Ovary (tissue), 7 donors: ENCODE measurements at regions not wholly inside any gene's neighbourhood (a gene's known extent, or its start where the extent isn't known, plus 50 kb on each side); places are given as distances from the start of the nearest gene placed in this dataset.

Source experiments
- DNase-seq, 5 donors: peaks; one replicate each; pipeline ENCODE4 v3.0.0-alpha.2; 2019 to 2020
- H3K27ac ChIP-seq, 2 donors: fragments of 200-600 bp; one replicate each; pipeline versions ENCODE4 v1.5.1 to v1.8.0; 2019 to 2022
- H3K27me3 ChIP-seq: fragments of 200-600 bp; one replicate; pipeline ENCODE4 v1.8.0; 2022
- H3K36me3 ChIP-seq: fragments of 200-600 bp; sonication (generic); one replicate; pipeline ENCODE4 v1.5.1; 2019
- H3K4me1 ChIP-seq: one replicate; pipeline ENCODE4 v1.8.1; 2013; ENCODE audit warnings: mild to moderate bottlenecking, moderate library complexity; ENCODE audit not compliant: insufficient read depth
- H3K4me3 ChIP-seq: fragments of 200-600 bp; sonication (generic); one replicate; pipeline ENCODE4 v1.5.1; 2017
- H3K9me3 ChIP-seq, 2 donors: fragments of 200-600 bp in 1 of 2; sonication (generic) in 1 of 2; one replicate each; pipeline versions ENCODE4 v1.5.1 to v1.8.1; 2013 to 2019; ENCODE audit warnings: mild to moderate bottlenecking in 1 of 2, moderate library complexity in 1 of 2
- CTCF ChIP-seq, 3 donors: fragments of 450-650 bp in 2 of 3; fragments of 200-600 bp in 1 of 3; IDR thresholded peaks; one replicate each; pipeline versions ENCODE4 v1.5.1 to v1.8.0; 2016 to 2022; ENCODE audit warnings: antibody characterized with exemption in 3 of 3, mild to moderate bottlenecking in 1 of 3
- EP300 ChIP-seq: sonication (generic); formaldehyde crosslinking; IDR thresholded peaks from one replicate; pipeline ENCODE4 v1.6.1; 2017; ENCODE audit warnings: antibody characterized with exemption
- POLR2A ChIP-seq: fragments of 450-650 bp; IDR thresholded peaks from one replicate; pipeline ENCODE4 v1.6.1; 2017; ENCODE audit warnings: antibody characterized with exemption, mild to moderate bottlenecking, moderate library complexity
- WGBS, 3 donors: extraction: QIAGEN DNeasy Blood & Tissue Kit in 1 of 3; methylation state at CpG; one replicate each; pipeline versions ENCODE4 v1.1.5 to v1.1.7; 2013 to 2017; 5-methylcytosine and 5-hydroxymethylcytosine counted together
- intact Hi-C, 4 donors: fragments of 100-400 bp; cut with DNase I; formaldehyde crosslinking; loops; one replicate each; pipeline versions ENCODE4 v1.11.0 to v1.15.1; 2022 to 2023
- donor health status: DM: no; HTN: no; CAD: no; lungs with moderate emphysema.
- donor health status: DM: no; HTN: no; CAD: no.
- donor health status: Bipolar disorder and iron deficiency.
- donor health status: DM: no; HTN: no; CAD: no.
- donor health status: DM: yes; HTN: yes; CAD: no.

- intact Hi-C loops: no loop called here
- H3K27me3 ChIP-seq: no peaks in the 10 kb centered on the region
- WGBS, 3 donors: 58 to 76% (median 65%) methylated on average over 1 of the region's 1 CpG
Observed at GRCh38 chr9:20016611-20017010, 227.8 kb upstream of the SLC24A2 start.

DNA sequence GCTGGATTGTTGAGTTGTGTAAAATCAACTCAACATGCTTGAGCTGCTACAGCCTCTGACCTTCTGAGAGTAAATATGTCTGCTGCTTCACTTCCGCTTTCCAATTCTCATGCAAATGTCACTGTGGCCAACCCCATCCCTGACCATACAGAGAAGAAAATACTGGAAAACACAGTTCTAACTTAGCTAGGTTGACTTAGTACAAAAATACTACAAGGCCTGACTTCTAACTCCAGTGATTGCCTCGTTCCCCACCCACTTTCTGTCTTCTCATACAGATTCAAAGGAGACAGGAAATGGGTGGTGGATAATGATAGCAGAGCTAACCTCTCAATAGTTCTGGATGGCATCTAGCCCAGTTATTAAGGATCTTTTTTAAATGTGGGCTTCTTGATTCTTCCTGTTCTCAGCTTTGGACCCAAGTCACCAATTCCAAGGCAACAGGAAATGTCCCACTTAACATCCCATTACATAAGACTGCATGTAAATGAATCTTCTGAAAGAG, 226.6 kb upstream of the SLC24A2 start:
- H3K9me3 ChIP-seq: no peaks in the 10 kb centered on the region
- intact Hi-C loops: no loop called here
- H3K36me3 ChIP-seq: no peaks in the 10 kb centered on the region
- no peak overlapping the region for H3K4me3 ChIP-seq
- no peak for DNase-seq
- H3K4me1 ChIP-seq: no peaks in the 10 kb centered on the region
- no peak for TF ChIP-seq POLR2A
- TF ChIP-seq EP300: no peak
- TF ChIP-seq CTCF (IDR thresholded peaks at IDR 0.05): no peak
- H3K27me3 ChIP-seq: no peaks in the 10 kb centered on the region
- no peak overlapping the region for H3K27ac ChIP-seq
- WGBS, 3 donors: 71 to 81% (median 76%) methylated on average over 2 of the region's 2 CpGs

More at GRCh38 chr9:20016611-20017010, 227.8 kb upstream of the SLC24A2 start:
- no peaks in the 10 kb centered on the region for H3K4me1 ChIP-seq
- no peak for DNase-seq
- no peak overlapping the region for H3K4me3 ChIP-seq
- H3K27ac ChIP-seq: no peak overlapping the region
- H3K9me3 ChIP-seq: no peaks in the 10 kb centered on the region
- H3K36me3 ChIP-seq: no peaks in the 10 kb centered on the region
- TF ChIP-seq POLR2A (no peak), EP300 (no peak), CTCF (IDR thresholded peaks at IDR 0.05) (no peak)

DNA sequence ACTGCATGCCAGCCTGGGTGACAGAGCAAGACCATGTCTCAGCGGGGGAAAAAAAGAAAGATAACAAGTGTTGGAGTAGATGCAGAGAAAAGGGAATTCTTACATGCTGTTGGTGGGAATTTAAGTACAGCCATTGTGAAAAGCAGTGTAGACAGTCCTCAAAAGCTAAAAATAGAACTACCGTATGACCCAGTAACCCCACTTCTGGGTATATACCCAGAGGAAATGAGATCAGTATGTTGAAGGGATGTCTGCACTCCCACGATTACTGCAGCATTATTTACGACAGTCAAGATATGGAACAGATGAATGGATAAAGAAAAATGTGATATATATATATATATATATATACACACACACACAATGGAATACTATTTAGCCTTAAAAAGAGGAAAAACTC, 225.3 kb upstream of the SLC24A2 start:
- no peak for DNase-seq
- Histone ChIP-seq H3K4me3 (no peak overlapping the region), H3K36me3 (no peaks in the 10 kb centered on the region), H3K27ac (no peak overlapping the region), H3K9me3 (no peaks in the 10 kb centered on the region), H3K4me1 (no peaks in the 10 kb centered on the region), H3K27me3 (no peaks in the 10 kb centered on the region)
- TF ChIP-seq POLR2A (no peak), CTCF (IDR thresholded peaks at IDR 0.05) (no peak), EP300 (no peak)
- intact Hi-C loops: no loop called here
- WGBS, 3 donors: 81 to 86% (median 83%) methylated on average over 4 of the region's 4 CpGs

DNA sequence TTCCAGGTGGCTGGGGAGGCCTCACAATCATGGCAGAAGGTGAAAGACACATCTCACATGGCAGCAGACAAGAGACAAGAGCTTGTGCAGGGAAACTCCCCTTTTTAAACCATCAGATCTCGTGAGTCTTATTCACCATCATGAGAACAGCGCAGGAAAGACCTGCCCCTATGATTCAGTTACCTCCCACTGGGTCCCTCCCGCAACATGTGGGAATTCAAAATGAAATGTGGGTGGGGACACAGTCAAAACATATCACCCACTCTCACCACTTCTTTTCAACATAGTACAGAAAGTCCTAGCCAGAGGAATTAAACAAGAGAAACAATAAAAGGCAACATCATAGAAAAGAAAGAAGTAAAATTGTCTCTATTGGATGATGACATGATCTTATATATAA, 223.4 kb upstream of the SLC24A2 start:
- no peak for DNase-seq
- intact Hi-C loops: no loop called here
- Histone ChIP-seq H3K4me1 (no peaks in the 10 kb centered on the region), H3K27me3 (no peaks in the 10 kb centered on the region), H3K27ac (no peak overlapping the region), H3K4me3 (no peak overlapping the region), H3K9me3 (no peaks in the 10 kb centered on the region), H3K36me3 (no peaks in the 10 kb centered on the region)
- 89 to 96% (median 93%) methylated on average over 3 of the region's 3 CpGs for WGBS, 3 donors
- no peak for TF ChIP-seq EP300
- no peak for TF ChIP-seq CTCF (IDR thresholded peaks at IDR 0.05)
- TF ChIP-seq POLR2A: no peak

DNA sequence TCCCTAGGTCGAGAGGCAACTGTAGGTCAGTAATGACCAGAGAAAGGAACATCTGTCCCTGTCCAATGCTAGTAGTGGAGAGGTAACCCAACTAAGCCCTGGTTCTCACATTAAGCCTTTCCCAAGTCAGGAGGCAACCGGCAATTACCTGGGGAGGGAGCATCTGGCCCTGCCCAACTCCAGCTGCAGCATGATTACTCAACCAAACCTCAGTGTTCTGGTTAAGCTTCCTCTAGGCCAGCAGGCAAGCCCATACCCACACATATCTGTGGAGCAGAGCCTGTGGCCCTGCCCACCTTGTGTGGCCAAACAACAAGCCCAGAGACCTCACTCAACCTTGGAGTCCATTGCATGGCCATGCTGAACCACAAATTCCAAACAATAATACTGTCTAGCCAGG, 220.8 kb upstream of the SLC24A2 start:
- TF ChIP-seq CTCF (IDR thresholded peaks at IDR 0.05) (no peak), POLR2A (no peak), EP300 (no peak)
- Histone ChIP-seq H3K9me3 (no peaks in the 10 kb centered on the region), H3K27me3 (no peaks in the 10 kb centered on the region), H3K4me1 (no peaks in the 10 kb centered on the region), H3K36me3 (no peaks in the 10 kb centered on the region), H3K27ac (no peak overlapping the region), H3K4me3 (no peak overlapping the region)
- 90 to 96% (median 92%) methylated on average over 2 of the region's 2 CpGs for WGBS, 3 donors
- intact Hi-C loops: no loop called here
- no peak for DNase-seq
